HL-60 (cell line): ENCODE measurements at regions not wholly inside any gene's neighbourhood (a gene's known extent, or its start where the extent isn't known, plus 50 kb on each side); places are given as distances from the start of the nearest gene placed in this dataset.

Experiments used
- CTCF ChIP-seq: IDR thresholded peaks from one replicate; pipeline ENCODE4 v1.5.1; 2011; ENCODE audit warnings: low read length, control low read depth, inconsistent platforms; ENCODE audit not compliant: insufficient read depth
- GABPA ChIP-seq: IDR thresholded peaks from 2 replicates; pipeline ENCODE4 v1.6.1; 2012; ENCODE audit warnings: low read depth
- POLR2AphosphoS5 ChIP-seq: IDR thresholded peaks from 2 replicates; pipeline ENCODE4 v1.6.1; 2012; ENCODE audit warnings: low read depth
- SPI1 ChIP-seq: IDR thresholded peaks from 2 replicates; pipeline ENCODE4 v1.6.1; 2012; ENCODE audit warnings: low read depth, mild to moderate bottlenecking, borderline replicate concordance

GRCh38 chr1:218994615-218995014, 179.1 kb upstream of the LYPLAL1 start:
- TF ChIP-seq CTCF (no peak), POLR2AphosphoS5 (no peak), SPI1 (no peak), GABPA (no peak)
